ENCODE measurements at regions not wholly inside any gene's neighbourhood (a gene's known extent, or its start where the extent isn't known, plus 50 kb on each side); places are given as distances from the start of the nearest gene placed in this dataset.

- Histone ChIP-seq H3K4me1 (replicated peaks in 1 of 4; ENCODE audit: control insufficient read depth in 3 of 4, insufficient read depth in 4 of 4, low read length in 3 of 4) (no peaks in the 10 kb centered on the region), H3K36me3 (ENCODE audit: control insufficient read depth in 2 of 4, insufficient read depth in 4 of 4, low read length in 3 of 4) (no peaks in the 10 kb centered on the region), H4K5ac (ENCODE audit: insufficient read length, low read depth, low read length) (no peak overlapping the region), H4K8ac (ENCODE audit: extremely low read depth, insufficient read depth, low read length) (no peak overlapping the region), H3K27ac (ENCODE audit: low read depth, low read length) (no peak overlapping the region), H3K79me2 (ENCODE audit: control insufficient read depth in 1 of 2, insufficient read depth in 2 of 2, low read length in 2 of 2) (no peaks in the 10 kb centered on the region), H2BK20ac (ENCODE audit: low read length) (no peak overlapping the region), H2BK15ac (ENCODE audit: low read length) (no peak overlapping the region), H3K23ac (ENCODE audit: insufficient read length) (no peak overlapping the region), H3K56ac (replicated peaks; ENCODE audit: insufficient read length, low read depth, low read length) (no peak overlapping the region), H2BK120ac (replicated peaks; ENCODE audit: low read depth, low read length) (no peak overlapping the region), H3K4ac (replicated peaks; ENCODE audit: insufficient read length, low read depth, low read length) (no peak overlapping the region), H3K27me3 (replicated peaks in 1 of 4; ENCODE audit: control insufficient read depth in 3 of 4, extremely low read depth in 1 of 4, insufficient read depth in 3 of 4, low read length in 3 of 4) (no peaks in the 10 kb centered on the region), H4K91ac (replicated peaks; ENCODE audit: insufficient read length, low read length) (no peak overlapping the region), H3K4me2 (ENCODE audit: insufficient read depth in 1 of 2, low read depth in 2 of 2, low read length in 2 of 2) (no peak overlapping the region), H3K14ac (ENCODE audit: insufficient read length) (no peak overlapping the region), H2BK12ac (ENCODE audit: low read depth, low read length) (no peak overlapping the region), H2AK5ac (ENCODE audit: low read depth, low read length) (no peak overlapping the region), H3K9me3 (ENCODE audit: insufficient read depth in 2 of 2, low read depth in 1 of 2, low read length in 1 of 2) (no peaks in the 10 kb centered on the region), H4K20me1 (replicated peaks in 1 of 2; ENCODE audit: control insufficient read depth in 1 of 2, insufficient read depth in 2 of 2, low read length in 2 of 2) (no peaks in the 10 kb centered on the region), H2AFZ (ENCODE audit: low read length) (no peak overlapping the region), H3K79me1 (ENCODE audit: low read depth, low read length) (no peaks in the 10 kb centered on the region), H3K23me2 (ENCODE audit: low read depth, low read length) (no peaks in the 10 kb centered on the region), H3K18ac (ENCODE audit: extremely low read depth, low read length) (no peak overlapping the region), H2BK5ac (ENCODE audit: low read depth, low read length) (no peak overlapping the region), H3K9ac (replicated peaks in 1 of 4; ENCODE audit: extremely low read depth in 1 of 4, low read depth in 3 of 4, low read length in 3 of 4) (no peak overlapping the region), H3K4me3 (ENCODE audit: extremely low read depth in 1 of 4, insufficient read depth in 2 of 4, low read depth in 3 of 4, low read length in 4 of 4) (no peak overlapping the region)
- DNase-seq (ENCODE audit: low read depth in 1 of 2, low spot score in 2 of 2) (no peak), FAIRE-seq (no peak)
- ChIA-PET CTCF (ENCODE audit: partially characterized antibody) (interaction anchor here (0.6 to 1.6 kb wide), 3 partner anchors 13 to 60 kb away, joined by 3 read pairs; no protein-coding TSS in a partner anchor), POLR2A (ENCODE audit: partially characterized antibody) (no interaction called here)
- TF ChIP-seq TAF7 (optimal IDR thresholded peaks at IDR 0.05; ENCODE audit: borderline replicate concordance, low read depth, low read length) (no peak), SRF (IDR thresholded peaks at IDR 0.05; ENCODE audit: low read depth, low read length) (no peak), SIN3A (conservative IDR thresholded peaks at IDR 0.05 in 1 of 2, IDR thresholded peaks at IDR 0.05 in 1 of 2; ENCODE audit: low read depth in 1 of 2, low read length in 2 of 2) (no peak), BRCA1 (IDR thresholded peaks at IDR 0.05; ENCODE audit: low read depth, low read length) (no peak), CHD1 (IDR thresholded peaks at IDR 0.05; ENCODE audit: low read depth, low read length) (no peak), TEAD4 (IDR thresholded peaks at IDR 0.05; ENCODE audit: low read depth, low read length) (no peak)
- 87% methylated on average over 3 of the region's 3 CpGs; no CpG with 5 or more reads in 1 of the 2 experiments for WGBS, 2 experiments (ENCODE audit: extremely low coverage in 1 of 2, insufficient coverage in 1 of 2, insufficient read length in 1 of 2, insufficient replicate concordance in 2 of 2, low coverage in 1 of 2, low lambda C conversion rate in 2 of 2, missing lambda C conversion rate in 1 of 2)
Measured at GRCh38 chr14:53871011-53871410, 85.6 kb downstream of the BMP4 start.

All from H1 (cell line).